GM10266 (cell line): ENCODE measurements at regions not wholly inside any gene's neighbourhood (a gene's known extent, or its start where the extent isn't known, plus 50 kb on each side); places are given as distances from the start of the nearest gene placed in this dataset.
"Not testable (repeated sequence)": the region's sequence is repeated elsewhere in the genome, so short reads cannot be mapped to it uniquely, and the experiment has no call there.

Experiments used
- DNase-seq: peaks from one replicate; pipeline ENCODE4 v3.0.0; 2012; ENCODE audit errors: extremely low spot score
- TF ChIP-seq, protein P1 (sequence below): IDR thresholded peaks from 2 replicates; pipeline ENCODE4 v1.5.1; 2012; ENCODE audit warnings: mild to moderate bottlenecking, low read depth; ENCODE audit not compliant: control insufficient read depth, insufficient read depth; ENCODE audit errors: missing control alignments

DNA sequence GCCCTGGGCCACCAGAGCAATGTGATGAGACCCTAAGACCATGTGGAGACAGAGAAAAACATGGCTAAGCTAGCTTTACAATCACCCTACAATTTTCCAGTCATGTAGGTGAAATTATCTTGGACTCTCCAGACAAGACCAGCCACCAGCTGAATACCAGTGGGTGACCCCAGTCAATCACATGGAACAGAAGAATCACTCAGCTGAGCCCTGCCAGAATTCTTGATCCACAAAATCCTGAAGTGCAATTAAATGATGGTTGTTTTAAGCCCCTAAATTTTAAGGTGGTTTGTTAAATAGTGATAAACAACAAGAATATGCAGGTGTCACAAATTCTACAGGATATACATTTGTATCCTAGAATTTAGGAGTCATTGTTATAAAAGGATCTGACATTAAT is 69.5 kb upstream of the SMIM15 start:
- DNase-seq: no peak
- TF ChIP-seq, protein P1, sequence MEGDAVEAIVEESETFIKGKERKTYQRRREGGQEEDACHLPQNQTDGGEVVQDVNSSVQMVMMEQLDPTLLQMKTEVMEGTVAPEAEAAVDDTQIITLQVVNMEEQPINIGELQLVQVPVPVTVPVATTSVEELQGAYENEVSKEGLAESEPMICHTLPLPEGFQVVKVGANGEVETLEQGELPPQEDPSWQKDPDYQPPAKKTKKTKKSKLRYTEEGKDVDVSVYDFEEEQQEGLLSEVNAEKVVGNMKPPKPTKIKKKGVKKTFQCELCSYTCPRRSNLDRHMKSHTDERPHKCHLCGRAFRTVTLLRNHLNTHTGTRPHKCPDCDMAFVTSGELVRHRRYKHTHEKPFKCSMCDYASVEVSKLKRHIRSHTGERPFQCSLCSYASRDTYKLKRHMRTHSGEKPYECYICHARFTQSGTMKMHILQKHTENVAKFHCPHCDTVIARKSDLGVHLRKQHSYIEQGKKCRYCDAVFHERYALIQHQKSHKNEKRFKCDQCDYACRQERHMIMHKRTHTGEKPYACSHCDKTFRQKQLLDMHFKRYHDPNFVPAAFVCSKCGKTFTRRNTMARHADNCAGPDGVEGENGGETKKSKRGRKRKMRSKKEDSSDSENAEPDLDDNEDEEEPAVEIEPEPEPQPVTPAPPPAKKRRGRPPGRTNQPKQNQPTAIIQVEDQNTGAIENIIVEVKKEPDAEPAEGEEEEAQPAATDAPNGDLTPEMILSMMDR: no peak

GRCh38 chr5:61232490-61233050 is 70.3 kb upstream of the SMIM15 start:
- TF ChIP-seq, protein P1: no peak
- no peak for DNase-seq

GRCh38 chr5:61234019-61234418 is 71.8 kb upstream of the SMIM15 start:
- TF ChIP-seq, protein P1: no peak

DNA sequence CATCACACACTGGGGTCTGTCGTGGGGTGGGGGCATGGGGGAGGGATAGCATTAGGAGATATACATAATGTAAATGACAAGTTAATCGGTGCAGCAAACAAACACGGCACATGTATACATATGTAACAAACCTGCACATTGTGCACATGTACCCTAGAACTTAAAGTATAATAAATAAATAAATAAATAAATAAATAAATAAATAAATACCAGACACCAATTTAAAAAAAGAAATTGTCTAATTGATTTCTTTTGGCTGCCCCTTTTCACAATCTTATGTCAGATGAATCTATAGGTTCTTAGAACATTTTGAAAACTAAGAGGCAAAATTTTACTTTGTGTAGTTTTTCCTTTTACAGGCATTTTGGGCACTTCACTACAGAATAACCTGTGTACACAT is 74.4 kb upstream of the SMIM15 start:
- not testable (repeated sequence) for DNase-seq

More at GRCh38 chr5:61234019-61234418, 71.8 kb upstream of the SMIM15 start:
- no peak for DNase-seq

DNA sequence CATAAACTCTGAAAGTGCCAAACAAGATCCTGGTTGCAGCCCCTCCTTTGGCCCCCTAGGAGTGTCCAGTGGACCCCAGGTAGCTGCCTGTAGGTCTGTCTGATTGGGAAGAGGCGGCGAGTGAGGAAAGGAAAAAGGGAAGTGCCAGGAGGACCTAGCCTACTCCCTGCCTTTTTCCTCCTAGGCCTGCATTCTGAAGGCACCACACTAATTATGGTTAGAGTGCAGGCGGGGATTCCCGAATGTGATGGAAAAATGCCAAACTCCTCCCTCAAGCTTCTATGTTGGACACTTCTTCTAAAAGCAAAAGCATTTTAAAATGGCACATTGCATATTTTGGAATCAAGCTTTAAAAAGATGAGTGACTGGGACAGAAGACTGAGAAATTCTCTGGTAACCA is 83.2 kb upstream of the SMIM15 start:
- TF ChIP-seq, protein P1: no peak
- no peak for DNase-seq

DNA sequence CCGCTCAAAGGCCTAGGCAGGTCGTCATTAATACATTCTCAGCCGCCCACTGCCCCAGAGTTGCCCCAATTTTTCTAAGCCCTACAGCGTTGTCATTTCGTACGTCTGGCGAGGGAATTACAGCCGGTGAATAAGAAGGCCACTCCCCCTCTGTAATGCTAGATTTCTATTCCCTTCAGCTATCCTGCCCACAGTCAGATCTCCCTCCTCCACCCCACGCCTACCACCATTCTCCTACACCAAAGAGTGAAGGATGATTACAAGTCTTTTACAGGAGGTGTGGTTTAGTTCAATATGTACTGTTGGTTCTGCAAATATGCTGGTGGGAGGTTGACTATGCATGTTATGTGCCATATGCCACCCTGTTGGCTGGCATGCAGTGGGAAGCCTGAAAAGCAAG is 83.7 kb upstream of the SMIM15 start:
- TF ChIP-seq, protein P1: no peak
- DNase-seq: no peak

DNA sequence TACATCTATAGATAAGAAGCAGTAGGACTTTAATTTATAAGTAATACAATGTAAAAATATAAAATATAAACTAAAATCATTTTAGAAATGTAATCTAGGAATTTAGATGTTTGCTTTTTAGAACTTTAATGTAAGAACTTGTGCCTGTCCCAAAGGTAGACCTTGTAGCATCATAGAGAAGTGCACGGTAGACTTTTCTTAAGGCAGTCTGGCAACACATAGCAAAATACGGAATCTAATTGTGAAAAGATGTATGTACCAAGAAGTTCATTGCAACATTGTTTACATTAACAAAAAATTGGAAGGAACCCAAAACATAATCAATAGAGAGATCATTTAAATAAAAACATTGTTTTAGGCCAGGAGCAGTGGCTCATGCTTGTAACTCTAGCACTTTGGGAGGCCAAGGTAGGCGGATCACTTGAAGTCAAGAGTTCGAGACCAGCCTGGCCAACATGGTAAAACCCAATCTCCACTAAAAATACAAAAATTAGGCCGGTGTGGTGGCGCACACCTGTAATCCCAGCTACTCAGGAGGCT is 84.6 kb upstream of the SMIM15 start:
- DNase-seq: no peak
- TF ChIP-seq, protein P1: no peak
